Muscle layer of colon (tissue), 2 donors: ENCODE measurements at regions not wholly inside any gene's neighbourhood (a gene's known extent, or its start where the extent isn't known, plus 50 kb on each side); places are given as distances from the start of the nearest gene placed in this dataset.
"Not testable (repeated sequence)": the region's sequence is repeated elsewhere in the genome, so short reads cannot be mapped to it uniquely, and the experiment has no call there.

Source experiments
- H3K27ac ChIP-seq: one replicate; pipeline ENCODE4 v1.7.0; 2013; ENCODE audit warnings: low read depth, mild to moderate bottlenecking, low read length, moderate library complexity
- H3K27me3 ChIP-seq, 2 donors: one replicate each; pipeline ENCODE4 v1.7.0; 2013; ENCODE audit warnings: low read length in 2 of 2, mild to moderate bottlenecking in 2 of 2; ENCODE audit not compliant: insufficient read depth in 2 of 2, control insufficient read depth in 1 of 2
- H3K36me3 ChIP-seq: one replicate; pipeline ENCODE4 v1.7.0; 2013; ENCODE audit warnings: mild to moderate bottlenecking, low read length; ENCODE audit not compliant: insufficient read depth
- H3K4me1 ChIP-seq: one replicate; pipeline ENCODE4 v1.7.0; 2013; ENCODE audit warnings: mild to moderate bottlenecking, low read length; ENCODE audit not compliant: insufficient read depth
- H3K4me3 ChIP-seq, 2 donors: one replicate each; pipeline ENCODE4 v1.7.0; 2013; ENCODE audit warnings: low read length in 2 of 2, low read depth in 1 of 2, mild to moderate bottlenecking in 1 of 2, moderate library complexity in 1 of 2
- H3K9ac ChIP-seq: one replicate; pipeline ENCODE4 v1.7.0; 2013; ENCODE audit warnings: low read length
- H3K9me3 ChIP-seq: one replicate; pipeline ENCODE4 v1.7.0; 2013; ENCODE audit warnings: mild to moderate bottlenecking, low read length
- donor health status: abdominal sarcoma.
- donor health status: Adenocarcinoma of cecum.

DNA sequence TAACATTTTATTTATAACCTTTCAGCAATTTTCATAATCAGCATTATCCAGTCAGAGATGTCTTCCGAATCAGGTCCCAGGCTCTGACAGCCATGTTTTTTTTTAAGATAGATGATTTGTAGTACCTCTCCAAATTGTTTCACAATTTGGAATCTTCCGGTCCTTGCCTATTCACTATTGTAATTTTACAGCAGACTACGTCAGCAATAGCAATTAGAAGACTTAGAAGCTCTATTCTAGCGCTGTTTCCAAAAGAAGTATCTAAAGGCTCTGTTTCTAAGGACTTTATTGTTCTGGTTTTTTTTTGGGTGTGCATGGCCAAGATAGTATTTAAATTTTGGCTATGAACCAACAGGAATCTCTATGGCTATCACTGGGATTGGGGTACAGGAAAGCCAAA, 94.6 kb upstream of the PELI1 start:
- Histone ChIP-seq H3K27ac (no peak overlapping the region), H3K9ac (no peak overlapping the region), H3K27me3 (no peaks in the 10 kb centered on the region), H3K36me3 (no peaks in the 10 kb centered on the region), H3K4me3 (no peak overlapping the region), H3K9me3 (no peaks in the 10 kb centered on the region), H3K4me1 (peaks cover 13% of the 10 kb centered on the region)

DNA sequence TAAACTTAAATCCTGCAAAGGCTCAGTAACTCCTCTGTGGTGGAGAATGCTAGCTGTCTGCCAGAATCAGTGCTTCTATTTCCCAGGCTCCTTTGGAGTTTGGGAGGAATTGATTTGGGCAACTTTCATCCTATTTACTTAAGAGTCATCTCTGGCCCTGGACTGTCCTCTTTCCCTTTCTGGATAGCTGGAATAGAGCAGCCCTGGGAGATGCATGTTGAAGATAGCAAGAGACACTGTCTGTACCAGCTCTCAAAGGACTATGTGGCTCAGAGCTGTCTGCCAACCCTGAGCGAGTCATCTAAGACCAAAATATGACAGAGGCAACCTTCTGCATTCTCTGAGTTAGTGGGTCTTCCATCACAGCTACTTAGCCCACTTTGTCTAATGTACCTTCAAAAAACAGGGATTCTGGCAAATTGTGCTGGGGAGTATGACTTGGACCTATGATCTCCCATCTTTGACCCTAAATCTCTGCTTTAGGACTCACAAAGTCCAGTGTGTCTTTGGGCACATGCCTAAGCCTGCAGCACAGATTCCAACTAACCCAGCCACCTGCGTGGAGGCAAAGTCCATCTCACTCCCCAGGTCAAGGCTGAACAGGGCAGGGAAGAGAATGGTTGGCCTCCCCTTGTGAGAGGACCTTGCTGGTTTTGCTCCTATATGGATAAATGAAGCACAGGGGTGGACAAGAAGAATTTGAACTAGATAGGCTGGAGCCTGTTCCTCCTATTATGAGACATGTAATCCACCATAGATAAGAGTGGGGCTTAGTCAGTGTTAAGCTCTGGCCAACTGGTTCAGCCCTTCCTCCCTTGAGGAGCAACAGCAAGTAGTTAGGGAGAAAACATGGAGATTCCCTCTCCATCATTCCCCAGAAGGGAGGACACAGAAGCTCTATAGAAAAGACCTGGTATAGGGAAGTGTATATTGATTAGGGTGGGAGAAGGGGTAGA, 99.1 kb upstream of the PELI1 start:
- Histone ChIP-seq H3K9ac (no peak overlapping the region), H3K27ac (no peak overlapping the region), H3K36me3 (no peaks in the 10 kb centered on the region), H3K4me1 (peaks cover 8% of the 10 kb centered on the region), H3K9me3 (no peaks in the 10 kb centered on the region), H3K27me3 (no peaks in the 10 kb centered on the region), H3K4me3 (no peak overlapping the region)

DNA sequence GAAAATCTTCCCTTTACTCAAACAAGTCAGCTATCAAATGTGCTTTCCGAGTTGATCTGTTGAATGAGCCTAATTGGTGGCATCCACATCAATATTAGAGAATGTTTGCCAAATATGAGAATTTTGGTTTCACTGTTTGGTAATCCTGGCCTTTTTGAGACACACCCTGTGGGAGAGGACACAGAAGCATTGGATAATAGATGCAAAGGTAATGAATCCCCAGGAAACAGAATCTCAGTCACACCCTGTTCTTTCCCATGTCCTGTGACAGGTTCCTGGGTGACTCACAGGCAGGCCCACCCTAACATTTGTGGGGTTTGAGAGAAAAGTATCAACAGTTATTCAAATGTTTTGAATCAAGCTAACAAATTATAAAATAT, 99.8 kb upstream of the PELI1 start:
- H3K9me3 ChIP-seq = no peaks in the 10 kb centered on the region

DNA sequence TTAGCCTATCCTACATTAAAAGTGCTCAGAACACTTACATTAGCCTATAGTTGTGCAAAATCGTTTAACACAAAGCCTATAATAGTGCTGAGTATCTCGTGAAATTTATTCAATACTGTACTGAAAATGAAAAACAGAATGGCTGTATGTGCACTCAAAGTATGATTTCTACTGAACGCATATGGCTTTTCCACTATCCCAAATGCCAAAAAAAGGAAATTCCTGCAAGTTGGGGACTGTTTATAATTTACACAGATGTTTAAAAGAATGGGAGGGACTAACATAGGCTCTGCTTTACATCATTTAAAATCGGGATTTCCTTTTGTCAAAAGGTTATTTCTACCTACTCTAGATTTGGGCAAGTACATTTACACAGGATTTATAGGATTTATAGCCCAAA, 101.4 kb upstream of the PELI1 start:
- no peaks in the 10 kb centered on the region for H3K36me3 ChIP-seq
- no peak overlapping the region for H3K4me3 ChIP-seq

More for the DNA sequence above, 99.8 kb upstream of the PELI1 start:
- Histone ChIP-seq H3K27me3 (no peaks in the 10 kb centered on the region), H3K9ac (no peak overlapping the region), H3K27ac (no peak overlapping the region), H3K4me1 (peaks cover 8% of the 10 kb centered on the region), H3K36me3 (no peaks in the 10 kb centered on the region), H3K4me3 (no peak overlapping the region)

DNA sequence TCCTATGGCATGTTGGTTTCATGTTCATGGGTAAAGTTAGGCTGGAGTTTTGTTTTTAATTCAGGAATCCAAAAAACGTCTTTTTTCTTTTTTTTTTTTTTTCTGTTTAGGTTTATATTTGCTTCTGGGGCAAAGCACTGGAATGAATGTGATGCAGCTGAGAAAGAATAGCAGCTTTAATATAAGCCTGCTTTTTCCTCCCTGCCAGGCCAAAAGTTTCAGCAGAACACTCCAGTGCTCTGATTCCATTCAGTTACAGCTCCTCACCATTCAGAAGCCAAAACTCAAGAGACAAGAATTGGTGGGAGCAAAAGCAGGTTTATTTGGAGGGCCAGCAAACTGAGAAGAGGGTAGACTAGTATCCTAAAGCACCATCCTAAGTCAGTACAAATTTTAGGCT, 102.7 kb upstream of the PELI1 start:
- Histone ChIP-seq H3K4me3 (no peak overlapping the region), H3K36me3 (no peaks in the 10 kb centered on the region)

More for the DNA sequence above, 101.4 kb upstream of the PELI1 start:
- Histone ChIP-seq H3K27me3 (no peaks in the 10 kb centered on the region), H3K4me1 (peaks cover 8% of the 10 kb centered on the region), H3K9me3 (no peaks in the 10 kb centered on the region), H3K27ac (no peak overlapping the region), H3K9ac (no peak overlapping the region)

DNA sequence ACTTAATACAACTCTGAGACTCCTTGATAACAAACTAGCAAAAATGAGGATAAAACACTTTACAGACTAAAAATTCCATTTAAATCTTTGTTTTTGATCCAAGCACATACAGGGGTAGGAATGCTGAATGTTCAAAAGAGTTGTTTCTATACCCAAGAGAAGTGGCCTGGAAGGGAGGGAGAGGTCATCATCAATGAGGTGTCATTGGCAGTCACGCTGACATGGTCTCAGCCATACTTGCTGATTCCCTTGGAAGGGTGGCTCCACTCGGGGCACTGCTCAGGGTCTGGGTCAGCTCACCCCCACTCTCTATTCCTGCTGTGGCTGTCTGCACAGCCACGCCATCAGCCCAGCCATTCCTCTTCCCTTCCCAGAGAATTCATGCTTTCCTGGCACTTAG, 105.2 kb upstream of the PELI1 start:
- H3K27ac ChIP-seq = no peak overlapping the region
- H3K4me1 ChIP-seq = peaks cover 8% of the 10 kb centered on the region
- no peak overlapping the region for H3K9ac ChIP-seq
- no peaks in the 10 kb centered on the region for H3K36me3 ChIP-seq
- H3K9me3 ChIP-seq = no peaks in the 10 kb centered on the region
- H3K4me3 ChIP-seq = no peak overlapping the region
- no peaks in the 10 kb centered on the region for H3K27me3 ChIP-seq

More for the DNA sequence above, 102.7 kb upstream of the PELI1 start:
- Histone ChIP-seq H3K27ac (no peak overlapping the region), H3K4me1 (peaks cover 8% of the 10 kb centered on the region), H3K9me3 (no peaks in the 10 kb centered on the region), H3K9ac (no peak overlapping the region), H3K27me3 (no peaks in the 10 kb centered on the region)

DNA sequence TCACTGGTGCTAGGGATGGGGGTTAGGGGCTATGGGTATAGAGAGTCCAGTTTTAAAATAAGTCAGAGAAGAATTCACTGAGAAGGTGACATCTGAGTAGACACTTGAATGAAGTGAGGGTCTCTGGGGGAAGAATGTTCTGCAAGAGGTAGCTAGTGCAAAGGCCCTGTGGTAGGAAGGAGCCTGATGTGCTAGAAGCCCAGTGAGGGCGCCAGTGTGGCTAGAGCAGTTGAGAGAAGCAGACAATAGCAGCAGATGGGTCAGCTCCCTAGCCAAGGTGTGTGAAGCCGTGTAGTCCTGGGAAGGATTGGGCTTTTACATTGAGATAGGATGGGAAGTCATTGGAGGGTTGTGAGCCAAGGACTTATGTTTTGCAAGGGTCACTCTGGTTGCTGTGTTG, 105.8 kb upstream of the PELI1 start:
- H3K4me1 ChIP-seq = peaks cover 8% of the 10 kb centered on the region
- H3K9ac ChIP-seq = no peak overlapping the region
- no peaks in the 10 kb centered on the region for H3K27me3 ChIP-seq
- no peak overlapping the region for H3K4me3 ChIP-seq
- H3K27ac ChIP-seq = no peak overlapping the region
- no peaks in the 10 kb centered on the region for H3K9me3 ChIP-seq
- H3K36me3 ChIP-seq = no peaks in the 10 kb centered on the region

DNA sequence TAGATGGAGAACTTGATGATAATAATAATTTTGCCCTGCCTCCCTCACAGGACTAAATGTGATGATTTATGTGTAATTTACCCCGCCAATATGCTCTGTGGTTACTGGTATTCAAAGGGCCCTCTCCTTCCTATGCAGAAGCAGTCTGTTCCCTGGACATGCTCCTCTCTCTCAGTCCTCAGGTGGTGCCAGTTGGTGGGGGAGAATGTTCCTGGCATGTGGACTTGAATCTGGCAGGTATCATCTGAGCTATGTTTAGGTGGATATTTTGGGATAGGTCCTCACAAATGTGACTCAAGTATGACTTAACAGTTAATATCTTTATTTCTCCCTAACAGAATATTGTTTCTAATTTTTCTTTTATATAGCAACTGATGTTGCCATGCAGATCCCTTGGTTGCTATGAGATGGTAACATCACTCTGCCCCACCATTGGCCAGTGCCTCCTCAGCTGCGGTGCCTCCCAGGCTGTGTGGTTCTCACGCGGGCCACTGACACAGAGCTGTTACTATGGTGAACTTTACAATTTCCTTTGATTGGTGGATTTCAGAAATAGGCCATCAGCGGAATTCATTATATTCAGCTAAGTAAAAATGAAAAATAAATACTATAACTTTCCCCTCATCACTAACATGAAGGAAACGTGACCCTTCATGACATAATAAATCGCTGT, 106.7 kb upstream of the PELI1 start:
- Histone ChIP-seq H3K4me3 (no peak overlapping the region), H3K4me1 (peaks cover 8% of the 10 kb centered on the region), H3K27ac (no peak overlapping the region), H3K27me3 (no peaks in the 10 kb centered on the region), H3K9ac (no peak overlapping the region), H3K9me3 (no peaks in the 10 kb centered on the region), H3K36me3 (no peaks in the 10 kb centered on the region)

DNA sequence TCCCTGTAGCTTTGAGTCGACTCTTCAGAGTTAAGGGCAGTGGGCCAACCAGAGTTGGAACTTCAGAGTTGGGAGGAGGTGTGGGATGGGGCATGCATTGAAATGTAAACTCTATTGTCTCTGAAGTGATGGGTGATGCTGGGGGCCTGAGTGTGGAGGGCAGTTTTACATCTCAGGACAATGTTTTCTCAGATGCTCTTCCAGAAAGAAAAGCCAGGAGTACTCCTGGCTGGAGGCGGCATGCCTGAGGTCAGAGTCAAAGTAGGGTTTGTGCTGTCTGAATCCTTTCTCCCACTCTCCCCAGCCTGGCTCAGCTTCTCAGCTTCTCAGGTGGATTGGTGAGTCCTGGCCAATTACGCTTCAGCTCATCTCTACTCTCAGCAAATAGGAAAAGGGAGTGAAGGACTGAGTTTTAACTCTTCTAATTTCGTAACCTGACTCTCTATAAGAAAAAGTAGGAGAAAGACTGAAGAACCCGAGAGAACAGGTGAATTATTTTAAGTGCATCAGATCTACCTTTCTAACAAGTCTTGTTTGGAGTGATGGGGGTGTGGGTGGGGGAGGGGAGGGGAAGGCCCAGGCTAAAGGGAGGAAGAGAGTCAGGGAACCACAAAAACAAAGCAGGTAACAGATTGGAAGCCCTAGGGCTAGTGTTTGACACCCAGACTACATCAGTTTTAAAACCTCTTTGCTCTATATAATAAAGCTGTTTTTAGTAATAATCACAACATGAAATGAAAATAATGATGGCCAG, 107.5 kb upstream of the PELI1 start:
- H3K9ac ChIP-seq = no peak overlapping the region
- H3K27ac ChIP-seq = no peak overlapping the region
- H3K4me1 ChIP-seq = peaks cover 8% of the 10 kb centered on the region
- no peaks in the 10 kb centered on the region for H3K27me3 ChIP-seq
- no peaks in the 10 kb centered on the region for H3K36me3 ChIP-seq
- no peak overlapping the region for H3K4me3 ChIP-seq
- H3K9me3 ChIP-seq = no peaks in the 10 kb centered on the region

DNA sequence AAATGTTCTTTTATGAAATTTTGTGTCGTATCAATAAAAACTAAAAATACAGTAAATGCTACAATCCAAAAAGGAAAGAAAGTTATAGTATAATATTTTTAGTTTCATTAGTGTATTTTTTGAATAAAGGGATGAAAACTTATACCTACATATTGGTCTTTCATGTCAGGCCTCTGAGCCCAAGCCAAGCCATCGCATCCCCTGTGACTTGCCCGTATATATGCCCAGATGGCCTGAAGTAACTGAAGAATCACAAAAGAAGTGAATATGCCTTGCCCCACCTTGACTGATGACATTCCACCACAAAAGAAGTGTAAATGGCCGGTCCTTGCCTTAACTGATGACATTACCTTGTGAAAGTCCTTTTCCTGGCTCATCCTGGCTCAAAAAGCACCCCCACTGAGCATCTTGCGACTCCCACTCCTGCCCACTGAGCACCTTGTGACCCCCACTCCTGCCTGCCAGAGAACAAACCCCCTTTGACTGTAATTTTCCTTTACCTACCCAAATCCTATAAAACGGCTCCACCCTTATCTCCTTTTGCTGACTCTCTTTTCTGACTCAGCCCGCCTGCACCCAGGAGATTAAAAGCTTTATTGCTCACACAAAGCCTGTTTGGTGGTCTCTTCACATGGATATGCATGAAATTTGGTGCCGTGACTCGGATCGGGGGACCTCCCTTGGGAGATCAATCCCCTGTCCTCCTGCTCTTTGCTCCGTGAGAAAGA, 108.2 kb upstream of the PELI1 start:
- H3K9me3 ChIP-seq, H3K36me3 ChIP-seq, H3K9ac ChIP-seq, H3K4me3 ChIP-seq, H3K27me3 ChIP-seq, H3K4me1 ChIP-seq, H3K27ac ChIP-seq: not testable (repeated sequence)

DNA sequence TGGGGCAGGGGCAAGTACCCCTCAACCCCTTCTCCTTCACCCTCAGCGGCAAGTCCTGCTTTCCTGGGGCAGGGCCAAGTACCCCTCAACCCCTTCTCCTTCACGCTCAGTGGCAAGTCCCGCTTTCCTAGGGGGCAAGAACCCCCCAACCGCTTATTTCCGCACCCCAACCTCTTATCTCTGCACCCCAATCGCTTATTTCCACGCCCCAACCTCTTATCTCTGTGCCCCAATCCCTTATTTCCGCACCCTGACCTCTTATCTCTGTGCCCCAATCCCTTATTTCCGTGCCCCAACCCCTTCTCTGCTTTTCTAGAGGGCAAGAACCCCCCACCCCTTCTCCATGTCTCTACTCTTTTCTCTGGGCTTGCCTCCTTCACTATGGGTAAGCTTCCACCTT, 109.2 kb upstream of the PELI1 start:
- H3K9ac ChIP-seq, H3K4me3 ChIP-seq, H3K4me1 ChIP-seq, H3K27ac ChIP-seq, H3K36me3 ChIP-seq, H3K27me3 ChIP-seq, H3K9me3 ChIP-seq: not testable (repeated sequence)
